ENCODE measurements at regions not wholly inside any gene's neighbourhood (a gene's known extent, or its start where the extent isn't known, plus 50 kb on each side); places are given as distances from the start of the nearest gene placed in this dataset.
"Not testable (repeated sequence)": the region's sequence is repeated elsewhere in the genome, so short reads cannot be mapped to it uniquely, and the experiment has no call there.

- not testable (repeated sequence) for DNase-seq
Observed at GRCh38 chr2:111291566-111291965, 170.9 kb downstream of the BCL2L11 start.

GRCh38 chr2:111292232-111292968 lies 171.7 kb downstream of the BCL2L11 start:
- DNase-seq, result not testable (repeated sequence)

GRCh38 chr2:111294699-111295098 lies 174.0 kb downstream of the BCL2L11 start:
- not testable (repeated sequence) for DNase-seq

GRCh38 chr2:111296122-111296804 lies 175.5 kb downstream of the BCL2L11 start:
- DNase-seq, result not testable (repeated sequence)

GRCh38 chr2:111297128-111297527 lies 176.4 kb downstream of the BCL2L11 start:
- DNase-seq, result not testable (repeated sequence)

- DNase-seq, result not testable (repeated sequence)
Observed at GRCh38 chr2:111298927-111299326, 178.2 kb downstream of the BCL2L11 start.

GRCh38 chr2:111299635-111300034 lies 178.9 kb downstream of the BCL2L11 start:
- not testable (repeated sequence) for DNase-seq

GRCh38 chr2:111301677-111302076 lies 181.0 kb downstream of the BCL2L11 start:
- not testable (repeated sequence) for DNase-seq

GRCh38 chr2:111302397-111303218 lies 181.9 kb downstream of the BCL2L11 start:
- peak; percentile 12 for DNase-seq

GRCh38 chr2:111307302-111307701 lies 186.6 kb downstream of the BCL2L11 start:
- not testable (repeated sequence) for DNase-seq

- DNase-seq, result not testable (repeated sequence)
Observed at GRCh38 chr2:111309231-111310075, 188.7 kb downstream of the BCL2L11 start.

GRCh38 chr2:111310395-111310794 lies 189.7 kb downstream of the BCL2L11 start:
- DNase-seq, result not testable (repeated sequence)

- DNase-seq, result not testable (repeated sequence)
Observed at GRCh38 chr2:111311568-111311967, 190.9 kb downstream of the BCL2L11 start.

GRCh38 chr2:111312897-111313607 lies 192.3 kb downstream of the BCL2L11 start:
- DNase-seq, result not testable (repeated sequence)

- DNase-seq, result not testable (repeated sequence)
Observed at GRCh38 chr2:111313711-111314110, 193.0 kb downstream of the BCL2L11 start.

- not testable (repeated sequence) for DNase-seq
Observed at GRCh38 chr2:111315188-111315917, 194.6 kb downstream of the BCL2L11 start.

GRCh38 chr2:111316221-111316741 lies 195.6 kb downstream of the BCL2L11 start:
- DNase-seq, result not testable (repeated sequence)

- DNase-seq, result not testable (repeated sequence)
Observed at GRCh38 chr2:111316881-111317549, 196.3 kb downstream of the BCL2L11 start.

GRCh38 chr2:111319552-111319951 lies 198.8 kb downstream of the BCL2L11 start:
- DNase-seq, result not testable (repeated sequence)

- DNase-seq, result peak; percentile 88
Observed at GRCh38 chr2:111320264-111320663, 199.6 kb downstream of the BCL2L11 start.
